Endodermal cell (in vitro differentiated cells): ENCODE measurements at regions not wholly inside any gene's neighbourhood (a gene's known extent, or its start where the extent isn't known, plus 50 kb on each side); places are given as distances from the start of the nearest gene placed in this dataset.

Experiments used
- DNase-seq: peaks from one replicate; pipeline ENCODE4 v3.0.0-alpha.2; 2017
- H3K27ac ChIP-seq: 2 replicates; pipeline ENCODE4 v1.5.1; 2013; ENCODE audit warnings: mild to moderate bottlenecking, low read depth, low read length, moderate library complexity
- H3K27me3 ChIP-seq: 2 replicates; pipeline ENCODE4 v1.6.1; 2013; ENCODE audit warnings: mild to moderate bottlenecking, low read length, moderate library complexity; ENCODE audit not compliant: insufficient read depth, control insufficient read depth, poor library complexity, severe bottlenecking
- H3K36me3 ChIP-seq: 2 replicates; pipeline ENCODE4 v1.7.0; 2013; ENCODE audit warnings: mild to moderate bottlenecking, low read length, moderate library complexity; ENCODE audit not compliant: control insufficient read depth, insufficient read depth
- H3K4me1 ChIP-seq: one replicate; pipeline ENCODE4 v1.7.0; 2013; ENCODE audit warnings: low read length; ENCODE audit not compliant: control insufficient read depth, insufficient read depth
- H3K4me3 ChIP-seq: 2 replicates; pipeline ENCODE4 v1.5.1; 2013; ENCODE audit warnings: mild to moderate bottlenecking, low read length, moderate library complexity
- H3K9ac ChIP-seq: 2 replicates; pipeline ENCODE4 v1.6.1; 2013; ENCODE audit warnings: mild to moderate bottlenecking, low read length, moderate library complexity; ENCODE audit not compliant: poor library complexity, severe bottlenecking; ENCODE audit errors: extremely low read depth
- H3K9me3 ChIP-seq: 2 replicates; pipeline ENCODE4 v1.6.1; 2013; ENCODE audit warnings: mild to moderate bottlenecking, low read length, moderate library complexity; ENCODE audit not compliant: control insufficient read depth
- H3K27ac Mint-ChIP-seq: 2 replicates; pipeline ENCODE4 v1.8.0; 2020; ENCODE audit warnings: mixed read lengths
- H3K27me3 Mint-ChIP-seq: 2 replicates; pipeline ENCODE4 v1.8.0; 2021; ENCODE audit warnings: mild to moderate bottlenecking, mixed read lengths; ENCODE audit not compliant: insufficient read depth
- H3K36me3 Mint-ChIP-seq: 2 replicates; pipeline ENCODE4 v1.8.0; 2020; ENCODE audit warnings: low read depth, mixed read lengths
- H3K4me1 Mint-ChIP-seq: 2 replicates; pipeline ENCODE4 v1.8.0; 2020; ENCODE audit warnings: mixed read lengths
- H3K4me3 Mint-ChIP-seq: 2 replicates; pipeline ENCODE4 v1.8.0; 2020; ENCODE audit warnings: mild to moderate bottlenecking, moderate library complexity, mixed read lengths
- H3K9me3 Mint-ChIP-seq: 2 replicates; pipeline ENCODE4 v1.8.0; 2020; ENCODE audit warnings: mild to moderate bottlenecking, mixed read lengths
- WGBS, 2 experiments: methylation state at CpG; one replicate each; pipeline versions ENCODE4 v1.1.5 to v1.1.7; 2013; ENCODE audit warnings: missing lambda C conversion rate in 2 of 2, mixed read lengths in 1 of 2; ENCODE audit not compliant: insufficient coverage in 1 of 2, insufficient read length in 1 of 2; 5-methylcytosine and 5-hydroxymethylcytosine counted together
- TF ChIP-seq, protein P1 (sequence below): fragments of 200-600 bp; sonication (generic); conservative IDR thresholded peaks from 2 replicates; pipeline ENCODE4 v1.5.0; 2021; ENCODE audit warnings: antibody characterized with exemption, mild to moderate bottlenecking

GRCh38 chr21:21807598-21807903, 809.3 kb downstream of the NCAM2 start:
- H3K4me3 ChIP-seq = no peak overlapping the region
- H3K27me3 Mint-ChIP-seq = no peaks in the 10 kb centered on the region
- no peaks in the 10 kb centered on the region for H3K9me3 ChIP-seq
- H3K9me3 Mint-ChIP-seq = no peaks in the 10 kb centered on the region
- no peaks in the 10 kb centered on the region for H3K4me1 ChIP-seq
- no peak overlapping the region for H3K9ac ChIP-seq
- 87 to 100% methylated on average over 1 of the region's 1 CpG for WGBS, 2 experiments
- H3K27ac Mint-ChIP-seq = no peak overlapping the region
- H3K27ac ChIP-seq = no peak overlapping the region
- H3K27me3 ChIP-seq = no peaks in the 10 kb centered on the region
- DNase-seq = no peak
- no peak overlapping the region for H3K4me3 Mint-ChIP-seq
- TF ChIP-seq, protein P1, sequence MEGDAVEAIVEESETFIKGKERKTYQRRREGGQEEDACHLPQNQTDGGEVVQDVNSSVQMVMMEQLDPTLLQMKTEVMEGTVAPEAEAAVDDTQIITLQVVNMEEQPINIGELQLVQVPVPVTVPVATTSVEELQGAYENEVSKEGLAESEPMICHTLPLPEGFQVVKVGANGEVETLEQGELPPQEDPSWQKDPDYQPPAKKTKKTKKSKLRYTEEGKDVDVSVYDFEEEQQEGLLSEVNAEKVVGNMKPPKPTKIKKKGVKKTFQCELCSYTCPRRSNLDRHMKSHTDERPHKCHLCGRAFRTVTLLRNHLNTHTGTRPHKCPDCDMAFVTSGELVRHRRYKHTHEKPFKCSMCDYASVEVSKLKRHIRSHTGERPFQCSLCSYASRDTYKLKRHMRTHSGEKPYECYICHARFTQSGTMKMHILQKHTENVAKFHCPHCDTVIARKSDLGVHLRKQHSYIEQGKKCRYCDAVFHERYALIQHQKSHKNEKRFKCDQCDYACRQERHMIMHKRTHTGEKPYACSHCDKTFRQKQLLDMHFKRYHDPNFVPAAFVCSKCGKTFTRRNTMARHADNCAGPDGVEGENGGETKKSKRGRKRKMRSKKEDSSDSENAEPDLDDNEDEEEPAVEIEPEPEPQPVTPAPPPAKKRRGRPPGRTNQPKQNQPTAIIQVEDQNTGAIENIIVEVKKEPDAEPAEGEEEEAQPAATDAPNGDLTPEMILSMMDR = no peak
- no peaks in the 10 kb centered on the region for H3K36me3 Mint-ChIP-seq
- H3K36me3 ChIP-seq = no peaks in the 10 kb centered on the region
- H3K4me1 Mint-ChIP-seq = no peaks in the 10 kb centered on the region

- Mint-ChIP-seq H3K4me3 (no peak overlapping the region), H3K4me1 (no peaks in the 10 kb centered on the region), H3K27me3 (no peaks in the 10 kb centered on the region), H3K9me3 (no peaks in the 10 kb centered on the region), H3K36me3 (no peaks in the 10 kb centered on the region), H3K27ac (no peak overlapping the region)
- Histone ChIP-seq H3K27me3 (no peaks in the 10 kb centered on the region), H3K36me3 (no peaks in the 10 kb centered on the region), H3K4me3 (no peak overlapping the region), H3K9me3 (no peaks in the 10 kb centered on the region), H3K9ac (no peak overlapping the region), H3K27ac (no peak overlapping the region), H3K4me1 (no peaks in the 10 kb centered on the region)
- no peak for DNase-seq
- TF ChIP-seq, protein P1 = no peak
- 95 to 100% methylated on average over 1 to 2 of the region's 2 CpGs for whole genome bisulfite sequencing, 2 experiments
Measured at GRCh38 chr21:21813289-21813688, 815.1 kb downstream of the NCAM2 start.

DNA sequence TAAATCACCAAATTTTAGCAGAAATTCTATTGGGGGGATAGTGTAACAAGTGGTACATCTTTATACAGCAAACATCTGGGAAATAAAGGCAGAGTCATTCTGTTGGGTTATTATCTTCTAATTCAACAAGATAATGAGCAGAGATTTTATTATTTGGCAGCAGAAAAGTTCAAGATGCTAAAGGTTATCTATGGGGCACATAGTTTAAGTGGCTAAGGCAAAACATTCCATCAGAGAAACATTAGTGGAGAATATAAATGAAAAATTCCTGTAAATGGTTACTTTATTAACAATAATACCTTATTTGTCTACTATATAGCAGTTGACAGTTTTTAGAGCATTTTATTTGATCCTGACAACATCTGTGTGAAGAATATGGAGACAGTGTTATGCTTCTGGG, 815.7 kb downstream of the NCAM2 start:
- H3K27me3 ChIP-seq = no peaks in the 10 kb centered on the region

More for the DNA sequence above, 815.7 kb downstream of the NCAM2 start:
- Mint-ChIP-seq H3K27me3 (no peaks in the 10 kb centered on the region), H3K27ac (no peak overlapping the region), H3K9me3 (no peaks in the 10 kb centered on the region), H3K4me3 (no peak overlapping the region), H3K4me1 (no peaks in the 10 kb centered on the region), H3K36me3 (no peaks in the 10 kb centered on the region)
- TF ChIP-seq, protein P1 = no peak
- H3K4me3 ChIP-seq = no peak overlapping the region
- no peaks in the 10 kb centered on the region for H3K36me3 ChIP-seq
- H3K4me1 ChIP-seq = no peaks in the 10 kb centered on the region
- no peak overlapping the region for H3K9ac ChIP-seq
- H3K27ac ChIP-seq = no peak overlapping the region
- DNase-seq = no peak
- H3K9me3 ChIP-seq = no peaks in the 10 kb centered on the region
